HepG2 (cell line): ENCODE measurements at regions not wholly inside any gene's neighbourhood (a gene's known extent, or its start where the extent isn't known, plus 50 kb on each side); places are given as distances from the start of the nearest gene placed in this dataset.

ENCODE experiments used
- ATAC-seq: fragments of 200-7000 bp; cut with Tn5 transposase; 3 replicates; pipeline ENCODE4 v1.9.1; 2020; ENCODE audit warnings: mild to moderate bottlenecking, moderate library complexity
- BruUV-seq: library from RNA; stranded (reverse); fragments of 400-500 nt; replicated peaks from 2 replicates; lab custom pipeline; 2021; lab: Mats Ljungman, UMichigan
- CTCF ChIA-PET: fragments of 300-600 bp; formaldehyde crosslinking; extraction: SDS; loops from one replicate; lab custom pipeline; 2021; ENCODE audit warnings: low total read pairs, inconsistent platforms, low intra/inter-chr PET ratio; lab: Yijun Ruan, JAX
- POLR2A ChIA-PET: fragments of 350-600 bp; sonication (Branson Sonifier 250); formaldehyde crosslinking; loops from one replicate; lab custom pipeline; 2020; ENCODE audit warnings: antibody characterized with exemption, inconsistent platforms; lab: Yijun Ruan, JAX
- DNase-seq: peaks from one replicate; pipeline ENCODE4 v3.0.0-alpha.2; 2015; ENCODE audit warnings: low spot score
- FAIRE-seq: peaks from 3 replicates; lab custom pipeline; 2011; peaks lifted over from hg19 to GRCh38; lab: Jason Lieb, UNC
- H2AFZ ChIP-seq: one replicate; pipeline ENCODE4 v1.6.1; 2011; ENCODE audit warnings: low read length, inconsistent platforms
- H3K27ac ChIP-seq: fragments of 300-600 bp; 3 replicates; pipeline ENCODE4 v1.8.0; 2011; ENCODE audit warnings: mixed run types, mild to moderate bottlenecking, mixed read lengths, low read length, inconsistent platforms; ENCODE audit not compliant: insufficient read depth; ENCODE audit errors: extremely low read length
- H3K27me3 ChIP-seq, 2 experiments: fragments of 200-600 bp in 1 of 2; 2 replicates in 1 of 2; 3 replicates in 1 of 2; pipeline versions ENCODE4 v1.6.0 to v1.8.0; 2011; ENCODE audit warnings: low read length in 2 of 2, mild to moderate bottlenecking in 2 of 2, moderate library complexity in 2 of 2, inconsistent platforms in 1 of 2; ENCODE audit not compliant: insufficient read depth in 2 of 2, control insufficient read depth in 1 of 2
- H3K36me3 ChIP-seq, 2 experiments: fragments of 200-600 bp in 1 of 2; replicated peaks in 1 of 2; 2 replicates in 1 of 2; 3 replicates in 1 of 2; pipeline versions ENCODE4 v1.5.1 to v1.8.0; 2011; ENCODE audit warnings: low read length in 2 of 2, inconsistent platforms in 1 of 2; ENCODE audit not compliant: insufficient read depth in 2 of 2, control insufficient read depth in 1 of 2
- H3K4me1 ChIP-seq: 2 replicates; pipeline ENCODE4 v1.5.1; 2012; ENCODE audit warnings: low read length, inconsistent platforms; ENCODE audit not compliant: insufficient read depth
- H3K4me2 ChIP-seq: 2 replicates; pipeline ENCODE4 v1.6.0; 2011; ENCODE audit warnings: low read depth, low read length, inconsistent platforms
- H3K4me3 ChIP-seq, 3 experiments: fragments of 200-600 bp in 1 of 3; sonication (generic), shearing (Covaris generic) in 1 of 3; replicated peaks in 1 of 3; 2 replicates each; pipeline ENCODE4 v1.5.1; 2011 to 2016; ENCODE audit warnings: low read length in 3 of 3, inconsistent platforms in 2 of 3, low read depth in 2 of 3, mild to moderate bottlenecking in 2 of 3, control low read depth in 1 of 3, mixed read lengths in 1 of 3; ENCODE audit not compliant: insufficient read depth in 1 of 3
- H3K79me2 ChIP-seq: one replicate; pipeline ENCODE4 v1.6.1; 2011; ENCODE audit warnings: low read length, inconsistent platforms; ENCODE audit not compliant: insufficient read depth
- H3K9ac ChIP-seq: 2 replicates; pipeline ENCODE4 v1.6.0; 2011; ENCODE audit warnings: mild to moderate bottlenecking, low read depth, low read length, inconsistent platforms; ENCODE audit not compliant: insufficient read depth
- H3K9me3 ChIP-seq: 2 replicates; pipeline ENCODE4 v1.5.1; 2012; ENCODE audit warnings: mild to moderate bottlenecking, low read length
- H4K20me1 ChIP-seq: 2 replicates; pipeline ENCODE4 v1.6.0; 2011; ENCODE audit warnings: inconsistent platforms, mild to moderate bottlenecking, low read length, moderate library complexity; ENCODE audit not compliant: insufficient read depth
- KDM1A ChIP-seq: IDR thresholded peaks from 2 replicates; pipeline ENCODE4 v1.6.1; 2016; ENCODE audit warnings: missing compliant biosample characterization
- KLF16 ChIP-seq, 2 experiments: sonication (generic) in 1 of 2; formaldehyde crosslinking in 1 of 2; IDR thresholded peaks; 2 replicates each; pipeline versions ENCODE4 v1.6.1 to v1.8.0; 2016 to 2023; ENCODE audit warnings: missing genetic modification reagents in 2 of 2, missing compliant biosample characterization in 1 of 2
- NFE2L2 ChIP-seq: fragments of 150-350 bp; IDR thresholded peaks from 2 replicates; pipeline ENCODE4 v1.6.1; 2014; ENCODE audit warnings: low read length
- NR1H2 ChIP-seq: sonication (generic); formaldehyde crosslinking; IDR thresholded peaks from 2 replicates; pipeline ENCODE4 v1.8.1; 2022; ENCODE audit warnings: low read depth, missing genetic modification reagents, borderline replicate concordance
- RFXAP ChIP-seq: sonication (generic); formaldehyde crosslinking; IDR thresholded peaks from 2 replicates; pipeline ENCODE4 v1.4.0; 2020; ENCODE audit warnings: missing genetic modification reagents, borderline replicate concordance
- TBP ChIP-seq: sonication (generic); formaldehyde crosslinking; IDR thresholded peaks from 2 replicates; pipeline ENCODE4 v1.5.0; 2020; ENCODE audit warnings: missing genetic modification reagents
- ZMAT3 ChIP-seq: sonication (generic); formaldehyde crosslinking; conservative IDR thresholded peaks from 2 replicates; pipeline ENCODE4 v1.7.0; 2021; ENCODE audit warnings: missing genetic modification reagents
- ZNF264 ChIP-seq: sonication (generic); formaldehyde crosslinking; IDR thresholded peaks from 2 replicates; pipeline ENCODE4 v1.4.0; 2020; ENCODE audit warnings: missing genetic modification reagents
- ZNF460 ChIP-seq: sonication (generic); formaldehyde crosslinking; IDR thresholded peaks from 2 replicates; pipeline ENCODE4 v1.5.1; 2020; ENCODE audit warnings: missing genetic modification reagents, mild to moderate bottlenecking, borderline replicate concordance
- ZNF850 ChIP-seq: sonication (generic); formaldehyde crosslinking; conservative IDR thresholded peaks from 2 replicates; pipeline ENCODE4 v1.9.0; 2021; ENCODE audit warnings: mild to moderate bottlenecking, missing genetic modification reagents
- WGBS: methylation state at CpG from one replicate; pipeline ENCODE4 v1.1.6; 2017; ENCODE audit warnings: low lambda C conversion rate; 5-methylcytosine and 5-hydroxymethylcytosine counted together
- in situ Hi-C: cut with HindIII; loops from 2 replicates; pipeline ENCODE4 v1.10.0; 2017; ENCODE audit warnings: low pct_unique_long_range_greater_than_20kb; ENCODE audit not compliant: extremely low pct_ligation_motif_present
- intact Hi-C: fragments of 100-400 bp; cut with micrococcal nuclease; formaldehyde crosslinking; loops from one replicate; pipeline ENCODE4 v1.10.0; 2022; ENCODE audit not compliant: unreplicated experiment
- TF ChIP-seq, protein P1 (sequence below): sonication (generic); formaldehyde crosslinking; IDR thresholded peaks from 2 replicates; pipeline ENCODE4 v1.8.0; 2022; ENCODE audit warnings: low read depth, missing genetic modification reagents
- TF ChIP-seq, protein P2 (sequence below): sonication (generic); formaldehyde crosslinking; IDR thresholded peaks from 2 replicates; pipeline ENCODE4 v1.8.0; 2022; ENCODE audit warnings: missing genetic modification reagents, mild to moderate bottlenecking, borderline replicate concordance
- TF ChIP-seq, protein P3 (sequence below): IDR thresholded peaks from 2 replicates; pipeline ENCODE4 v1.6.1; 2018; ENCODE audit warnings: missing genetic modification reagents

DNA sequence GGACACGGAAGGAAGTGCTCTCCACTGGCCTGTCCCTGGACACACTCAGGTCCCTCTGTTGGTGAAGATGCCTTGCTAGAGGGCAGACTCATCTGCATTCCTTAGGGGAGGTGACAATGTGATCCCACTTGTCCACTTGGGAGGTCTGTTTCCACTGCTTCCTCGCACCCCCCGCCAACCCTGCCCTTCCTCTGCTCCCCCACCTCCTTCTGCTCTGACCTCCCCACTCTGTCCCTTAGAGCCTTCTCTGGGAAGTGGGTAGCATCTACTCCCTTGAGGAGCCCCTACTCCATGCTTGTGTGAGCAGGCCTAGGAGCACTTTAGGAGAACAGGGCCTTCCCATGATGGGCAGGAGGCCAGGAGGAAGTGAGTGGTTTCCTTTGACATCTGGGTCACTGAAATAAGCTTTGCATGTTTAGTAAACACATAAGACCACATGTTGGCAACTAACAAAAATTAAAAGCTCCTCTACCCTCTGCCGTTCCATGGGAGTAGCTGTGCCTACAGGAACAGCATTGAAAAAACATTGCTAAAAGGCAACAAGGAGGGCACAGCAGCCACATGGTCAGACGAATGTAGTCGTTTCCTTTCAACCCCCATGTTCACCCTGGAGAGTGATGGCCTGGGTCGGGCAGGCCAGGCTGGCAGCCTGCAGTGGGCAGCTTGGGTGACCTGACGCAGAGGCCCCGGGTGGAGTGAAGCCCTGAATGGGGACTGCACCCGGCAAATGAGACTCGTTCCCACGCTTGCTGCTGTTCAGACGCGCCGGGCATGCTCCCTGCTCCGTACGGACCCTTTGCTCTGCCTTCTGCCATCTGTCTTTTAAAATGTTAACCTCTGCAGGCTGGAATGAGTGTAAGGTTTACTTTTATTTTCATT is 634.0 kb downstream of the IRX1 start (continued):
- TF ChIP-seq, protein P1, sequence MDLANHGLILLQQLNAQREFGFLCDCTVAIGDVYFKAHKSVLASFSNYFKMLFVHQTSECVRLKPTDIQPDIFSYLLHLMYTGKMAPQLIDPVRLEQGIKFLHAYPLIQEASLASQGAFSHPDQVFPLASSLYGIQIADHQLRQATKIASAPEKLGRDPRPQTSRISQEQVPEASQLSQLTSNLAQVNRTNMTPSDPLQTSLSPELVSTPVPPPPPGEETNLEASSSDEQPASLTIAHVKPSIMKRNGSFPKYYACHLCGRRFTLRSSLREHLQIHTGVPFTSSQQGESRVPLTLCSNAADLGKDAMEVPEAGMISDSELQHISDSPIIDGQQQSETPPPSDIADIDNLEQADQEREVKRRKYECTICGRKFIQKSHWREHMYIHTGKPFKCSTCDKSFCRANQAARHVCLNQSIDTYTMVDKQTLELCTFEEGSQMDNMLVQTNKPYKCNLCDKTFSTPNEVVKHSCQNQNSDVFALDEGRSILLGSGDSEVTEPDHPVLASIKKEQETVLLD (CRISPR knock-in tag): no peak
- TF ChIP-seq ZNF264 (CRISPR knock-in tag): no peak

DNA sequence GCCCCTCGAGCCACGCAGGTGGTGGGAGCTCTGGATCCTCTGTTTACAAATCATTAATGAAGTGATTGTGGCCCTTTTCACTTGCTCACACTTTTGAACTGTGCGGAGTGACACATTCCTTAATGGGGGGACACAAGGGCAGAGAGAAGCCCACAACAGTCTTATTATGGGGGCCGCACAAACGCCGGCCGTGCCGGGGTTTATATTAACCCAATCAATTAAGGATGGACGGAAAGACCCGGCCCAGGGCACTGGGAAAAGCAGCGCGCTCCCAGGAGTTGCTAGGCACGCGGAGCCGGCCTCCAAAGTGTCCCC is 634.8 kb downstream of the IRX1 start:
- no peak for TF ChIP-seq RFXAP
- no peak for TF ChIP-seq NR1H2 (CRISPR knock-in tag)
- TF ChIP-seq TBP (CRISPR knock-in tag): no peak
- TF ChIP-seq, protein P2, sequence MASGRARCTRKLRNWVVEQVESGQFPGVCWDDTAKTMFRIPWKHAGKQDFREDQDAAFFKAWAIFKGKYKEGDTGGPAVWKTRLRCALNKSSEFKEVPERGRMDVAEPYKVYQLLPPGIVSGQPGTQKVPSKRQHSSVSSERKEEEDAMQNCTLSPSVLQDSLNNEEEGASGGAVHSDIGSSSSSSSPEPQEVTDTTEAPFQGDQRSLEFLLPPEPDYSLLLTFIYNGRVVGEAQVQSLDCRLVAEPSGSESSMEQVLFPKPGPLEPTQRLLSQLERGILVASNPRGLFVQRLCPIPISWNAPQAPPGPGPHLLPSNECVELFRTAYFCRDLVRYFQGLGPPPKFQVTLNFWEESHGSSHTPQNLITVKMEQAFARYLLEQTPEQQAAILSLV (CRISPR knock-in tag): no peak
- no peak for TF ChIP-seq ZNF850
- no peak for TF ChIP-seq KDM1A (CRISPR knock-in tag)
- TF ChIP-seq ZNF460: no peak
- no peak for TF ChIP-seq NFE2L2
- TF ChIP-seq ZMAT3 (CRISPR knock-in tag): no peak
- TF ChIP-seq KLF16 (CRISPR knock-in tag; IDR thresholded peaks at IDR 0.05): no peak
- TF ChIP-seq, protein P3, sequence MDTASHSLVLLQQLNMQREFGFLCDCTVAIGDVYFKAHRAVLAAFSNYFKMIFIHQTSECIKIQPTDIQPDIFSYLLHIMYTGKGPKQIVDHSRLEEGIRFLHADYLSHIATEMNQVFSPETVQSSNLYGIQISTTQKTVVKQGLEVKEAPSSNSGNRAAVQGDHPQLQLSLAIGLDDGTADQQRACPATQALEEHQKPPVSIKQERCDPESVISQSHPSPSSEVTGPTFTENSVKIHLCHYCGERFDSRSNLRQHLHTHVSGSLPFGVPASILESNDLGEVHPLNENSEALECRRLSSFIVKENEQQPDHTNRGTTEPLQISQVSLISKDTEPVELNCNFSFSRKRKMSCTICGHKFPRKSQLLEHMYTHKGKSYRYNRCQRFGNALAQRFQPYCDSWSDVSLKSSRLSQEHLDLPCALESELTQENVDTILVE (CRISPR knock-in tag): no peak
- TF ChIP-seq, all 625 proteins: peak for 0
- Histone ChIP-seq H3K9me3 (peaks cover 22% of the 10 kb centered on the region), H3K27me3 (no peaks in the 10 kb centered on the region), H3K79me2 (no peaks in the 10 kb centered on the region), H3K27ac (no peak overlapping the region), H4K20me1 (no peaks in the 10 kb centered on the region), H3K4me2 (no peak overlapping the region), H2AFZ (no peak overlapping the region), H3K4me1 (no peaks in the 10 kb centered on the region), H3K36me3 (no peaks in the 10 kb centered on the region), H3K9ac (no peak overlapping the region), H3K4me3 (no peak overlapping the region)
- 26% methylated on average over 4 of the region's 15 CpGs for WGBS
- ATAC-seq (no peak), FAIRE-seq (no peak), DNase-seq (no peak)
- BruUV-seq: no TSS peak
- intact Hi-C loops (no loop called here), in situ Hi-C loops (no loop called here)
- ChIA-PET POLR2A (no interaction called here), CTCF (no interaction called here)
